ENCODE measurements at regions not wholly inside any gene's neighbourhood (a gene's known extent, or its start where the extent isn't known, plus 50 kb on each side); places are given as distances from the start of the nearest gene placed in this dataset.
"Not testable (repeated sequence)": the region's sequence is repeated elsewhere in the genome, so short reads cannot be mapped to it uniquely, and the experiment has no call there.

DNA sequence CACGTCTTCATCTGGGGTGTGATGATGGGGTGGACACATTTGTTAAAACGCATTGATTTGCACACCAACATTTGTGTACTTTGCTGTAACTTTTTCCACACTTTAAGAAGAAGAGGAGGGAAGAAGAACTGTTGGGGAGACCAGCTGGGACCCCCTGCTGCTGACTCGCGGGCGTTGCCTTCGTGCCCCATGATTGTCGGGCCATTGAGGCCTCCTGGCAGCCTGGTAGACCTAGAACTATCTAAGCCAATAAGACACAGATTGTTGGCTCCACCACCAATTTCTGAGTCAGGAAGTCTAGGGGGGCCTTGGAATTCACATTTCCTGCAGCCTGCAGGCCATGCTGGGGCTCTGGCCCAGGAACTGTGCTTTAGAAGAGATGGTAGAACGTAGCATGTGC, 105.5 kb downstream of the TNFRSF13B start:
- DNase-seq (ENCODE audit: low read depth in 2 of 2), result no peak
- no peak for TF ChIP-seq CTCF (IDR thresholded peaks at IDR 0.05; ENCODE audit: low read depth, low read length)
- H3K4me3 ChIP-seq (replicated peaks in 1 of 2; ENCODE audit: low read depth in 2 of 2, low read length in 2 of 2), result no peak overlapping the region

DNA sequence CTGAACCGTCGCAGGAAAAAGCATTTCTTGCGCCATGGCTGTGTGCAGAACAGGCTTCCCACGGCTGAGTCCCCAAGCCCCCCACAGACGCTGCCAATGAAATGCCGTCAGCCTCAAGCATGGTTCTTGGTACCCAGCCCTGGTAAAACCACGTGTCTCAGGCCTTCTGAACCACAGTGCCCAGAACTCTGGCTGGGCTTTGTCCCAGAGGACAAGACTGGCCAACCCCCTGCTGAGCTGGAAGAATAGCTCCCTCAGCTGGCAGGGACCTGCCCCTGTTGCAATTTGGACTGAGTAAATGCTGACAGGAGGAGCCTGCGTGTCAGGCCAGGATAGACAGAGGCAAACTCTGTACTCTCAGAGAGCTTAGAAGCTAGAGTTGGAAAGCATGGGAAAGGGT, 106.2 kb downstream of the TNFRSF13B start:
- DNase-seq (ENCODE audit: low read depth in 2 of 2), result peak in 1 of 2 donors; percentile 23
- H3K4me3 ChIP-seq (replicated peaks in 1 of 2; ENCODE audit: low read depth in 2 of 2, low read length in 2 of 2), result not testable (repeated sequence)

GRCh38 chr17:16865077-16865613, 106.8 kb downstream of the TNFRSF13B start:
- not testable (repeated sequence) for H3K4me3 ChIP-seq (replicated peaks in 1 of 2; ENCODE audit: low read depth in 2 of 2, low read length in 2 of 2); DNase-seq (ENCODE audit: low read depth in 2 of 2)

DNA sequence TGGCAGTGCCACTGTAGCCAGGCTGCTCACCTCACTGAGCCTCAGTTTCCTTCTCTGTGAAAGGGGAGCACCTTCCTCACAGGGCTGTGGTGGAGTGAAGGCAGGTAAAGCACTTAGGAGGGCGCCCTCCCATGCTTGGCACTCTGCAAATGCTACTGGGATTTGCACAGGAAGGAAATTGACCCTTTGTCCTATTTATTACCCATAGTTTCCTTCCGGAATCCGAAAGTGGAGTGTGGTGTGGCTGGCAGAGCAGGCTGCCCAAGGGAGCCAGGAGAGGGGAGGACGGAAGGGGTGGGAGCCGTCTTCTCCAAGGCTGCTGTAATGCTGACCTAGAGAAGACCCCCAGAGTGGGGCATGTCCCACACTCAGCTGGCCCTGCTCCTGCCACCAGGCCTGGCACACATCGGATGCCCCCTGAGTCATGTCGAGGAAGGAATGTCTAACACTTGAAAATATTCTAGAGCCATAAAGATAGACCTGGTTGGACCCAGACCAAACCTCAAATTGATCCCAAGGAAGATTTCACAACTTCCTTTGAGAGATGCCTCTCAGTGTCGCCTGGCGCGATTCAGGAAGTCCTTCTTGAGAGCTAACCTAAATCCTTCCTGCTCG, 107.3 kb downstream of the TNFRSF13B start:
- not testable (repeated sequence) for H3K4me3 ChIP-seq (replicated peaks in 1 of 2; ENCODE audit: low read depth in 2 of 2, low read length in 2 of 2)
- DNase-seq (ENCODE audit: low read depth in 2 of 2), result peak; percentile 29 to 40

DNA sequence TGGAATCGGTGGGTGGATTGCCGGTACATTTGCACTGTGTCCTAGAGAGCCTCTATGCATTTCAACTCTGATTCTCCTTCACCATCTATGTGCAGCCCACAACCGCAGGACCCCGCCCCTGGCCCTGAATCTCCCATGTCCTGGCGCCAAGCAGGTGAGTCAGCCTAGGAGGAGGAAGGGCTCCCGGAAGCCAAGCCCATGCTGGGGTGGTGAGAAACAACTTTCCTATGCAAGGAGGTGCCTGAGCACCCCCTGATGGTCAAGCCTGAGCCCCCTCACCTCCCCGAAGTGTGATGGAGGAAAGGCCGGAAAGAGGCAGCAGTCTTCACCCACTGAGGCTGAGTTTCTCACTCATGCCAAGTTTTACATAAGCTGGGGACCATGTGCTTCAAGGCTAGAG, 110.8 kb downstream of the TNFRSF13B start:
- H3K4me3 ChIP-seq (replicated peaks in 1 of 2; ENCODE audit: low read depth in 2 of 2, low read length in 2 of 2); DNase-seq (ENCODE audit: low read depth in 2 of 2): not testable (repeated sequence)

DNA sequence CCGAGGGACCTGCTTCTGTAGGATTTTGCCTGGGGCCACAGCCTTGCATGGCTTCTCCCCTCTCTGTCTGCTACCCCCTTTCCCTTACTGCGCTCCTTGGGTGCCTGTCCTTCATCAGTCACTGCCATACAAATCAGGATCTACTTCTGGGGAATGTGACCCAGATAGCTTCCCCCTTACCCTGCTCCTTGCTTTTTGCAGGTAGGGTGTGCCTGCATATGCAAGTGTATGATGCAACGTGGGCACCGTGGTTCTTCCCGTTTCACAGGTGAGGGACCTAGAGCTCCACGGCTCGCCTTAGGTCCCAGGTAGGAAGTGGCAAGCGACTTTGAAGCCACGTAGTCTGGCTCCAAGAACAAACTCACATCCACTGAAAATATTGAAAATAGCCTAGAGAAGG, 111.5 kb downstream of the TNFRSF13B start:
- H3K4me3 ChIP-seq (replicated peaks in 1 of 2; ENCODE audit: low read depth in 2 of 2, low read length in 2 of 2); DNase-seq (ENCODE audit: low read depth in 2 of 2): not testable (repeated sequence)

DNA sequence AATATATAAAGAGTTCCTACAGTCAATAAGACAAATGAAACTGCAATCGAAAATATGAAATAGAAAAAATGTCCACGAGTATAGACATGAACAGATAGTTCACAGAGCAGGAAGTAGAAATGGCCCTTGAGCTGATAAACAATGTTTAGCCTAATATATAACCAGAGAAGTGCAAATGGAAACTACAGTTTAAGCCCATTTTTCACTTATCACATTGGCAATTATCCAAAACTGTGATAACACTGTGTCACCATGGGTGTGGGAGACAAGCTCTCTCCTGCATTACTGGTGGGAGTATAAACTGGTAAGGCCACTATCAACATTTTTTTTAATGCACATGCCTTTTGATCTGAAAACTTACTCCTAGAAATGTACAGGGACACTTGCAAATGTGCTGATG, 112.4 kb downstream of the TNFRSF13B start:
- DNase-seq (ENCODE audit: low read depth in 2 of 2), result not testable (repeated sequence)

DNA sequence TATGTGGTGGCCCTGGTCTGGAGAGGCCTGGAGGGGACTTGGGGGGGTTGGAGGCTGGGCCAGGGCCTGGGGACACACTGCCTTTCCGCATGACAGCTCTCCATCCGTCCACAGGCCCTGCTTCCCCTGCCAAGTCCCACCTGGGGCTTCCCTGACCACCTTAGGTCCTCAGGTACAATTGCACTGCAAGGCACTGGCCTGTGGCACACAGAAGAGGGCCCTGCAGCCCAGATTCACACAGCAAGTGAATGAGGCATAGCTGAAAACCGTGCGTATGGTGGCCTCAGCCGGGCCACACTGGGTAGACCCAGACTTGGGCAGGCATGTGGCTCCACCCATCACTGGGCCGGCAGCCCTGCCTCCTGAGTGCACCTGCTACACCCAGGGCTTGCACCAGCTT, 114.2 kb downstream of the TNFRSF13B start:
- not testable (repeated sequence) for H3K4me3 ChIP-seq (replicated peaks in 1 of 2; ENCODE audit: low read depth in 2 of 2, low read length in 2 of 2); DNase-seq (ENCODE audit: low read depth in 2 of 2)

More for the DNA sequence above, 112.4 kb downstream of the TNFRSF13B start:
- not testable (repeated sequence) for H3K4me3 ChIP-seq (replicated peaks in 1 of 2; ENCODE audit: low read depth in 2 of 2, low read length in 2 of 2)

DNA sequence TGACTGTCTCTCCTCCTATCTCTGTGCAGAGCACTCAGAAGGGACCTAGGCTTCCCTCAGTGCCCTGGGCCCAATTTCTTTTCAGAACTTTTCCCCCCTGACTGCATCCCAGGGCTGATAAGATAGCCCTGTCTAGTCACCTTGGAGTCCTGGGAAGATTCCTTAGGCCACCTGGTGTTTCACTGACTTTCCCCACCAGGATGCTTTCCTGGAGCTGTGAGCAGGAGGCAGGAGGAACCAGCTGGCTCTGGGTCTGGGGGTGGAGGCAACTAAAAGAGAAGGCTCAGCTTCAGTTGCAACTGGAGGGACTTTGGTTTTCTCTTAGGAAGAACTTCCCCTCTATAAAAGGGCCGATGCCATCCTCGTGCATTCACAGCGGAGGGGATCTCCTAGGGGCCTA, 115.1 kb downstream of the TNFRSF13B start:
- DNase-seq (ENCODE audit: low read depth in 2 of 2); H3K4me3 ChIP-seq (replicated peaks in 1 of 2; ENCODE audit: low read depth in 2 of 2, low read length in 2 of 2): not testable (repeated sequence)

DNA sequence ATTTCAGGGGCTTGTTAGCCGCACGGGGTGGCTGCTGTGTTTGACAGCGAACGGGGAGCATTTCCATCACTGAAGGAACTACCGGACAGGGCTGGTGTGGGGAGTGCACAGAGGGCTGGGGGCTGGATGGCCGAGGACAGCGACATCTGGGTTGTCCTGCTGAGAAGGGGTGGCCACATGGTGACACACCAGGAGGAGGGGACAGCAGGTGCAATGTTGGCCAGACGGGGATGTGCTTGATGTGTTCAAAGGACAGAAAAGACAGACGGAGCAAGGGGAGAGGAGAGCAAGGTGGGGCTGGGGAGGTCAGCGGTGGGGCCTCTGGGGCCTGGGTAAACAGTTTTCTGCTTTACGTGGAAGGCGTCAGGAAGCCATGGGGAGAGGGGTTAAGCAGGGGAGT, 115.7 kb downstream of the TNFRSF13B start:
- DNase-seq (ENCODE audit: low read depth in 2 of 2), result not testable (repeated sequence)

DNA sequence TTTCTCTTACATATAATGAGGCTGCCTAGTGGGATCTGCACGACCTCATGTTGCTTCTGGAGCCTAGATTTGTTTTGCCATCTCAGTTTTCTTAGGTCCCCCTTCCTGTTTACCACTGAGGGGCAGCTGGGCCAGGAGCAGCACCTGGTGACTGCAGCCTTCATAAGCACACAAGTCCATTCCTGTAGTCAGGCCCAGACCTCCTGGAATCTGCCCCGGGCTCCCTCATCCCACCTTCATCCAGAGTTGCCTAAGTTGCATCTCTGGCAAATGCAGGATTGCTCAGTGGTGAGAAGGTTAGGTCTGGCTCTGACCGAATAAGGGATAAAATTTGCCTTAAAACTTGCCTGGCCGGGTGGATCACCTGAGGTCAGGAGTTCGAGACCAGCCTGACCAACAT, 117.3 kb downstream of the TNFRSF13B start:
- not testable (repeated sequence) for H3K4me3 ChIP-seq (replicated peaks in 1 of 2; ENCODE audit: low read depth in 2 of 2, low read length in 2 of 2); DNase-seq (ENCODE audit: low read depth in 2 of 2)

More for the DNA sequence above, 115.7 kb downstream of the TNFRSF13B start:
- not testable (repeated sequence) for H3K4me3 ChIP-seq (replicated peaks in 1 of 2; ENCODE audit: low read depth in 2 of 2, low read length in 2 of 2)

GRCh38 chr17:16853661-16854320, 118.1 kb downstream of the TNFRSF13B start:
- no peak overlapping the region for H3K4me3 ChIP-seq (replicated peaks in 1 of 2; ENCODE audit: low read depth in 2 of 2, low read length in 2 of 2)
- no peak for TF ChIP-seq CTCF (IDR thresholded peaks at IDR 0.05; ENCODE audit: low read depth, low read length)
- DNase-seq (ENCODE audit: low read depth in 2 of 2), result no peak

DNA sequence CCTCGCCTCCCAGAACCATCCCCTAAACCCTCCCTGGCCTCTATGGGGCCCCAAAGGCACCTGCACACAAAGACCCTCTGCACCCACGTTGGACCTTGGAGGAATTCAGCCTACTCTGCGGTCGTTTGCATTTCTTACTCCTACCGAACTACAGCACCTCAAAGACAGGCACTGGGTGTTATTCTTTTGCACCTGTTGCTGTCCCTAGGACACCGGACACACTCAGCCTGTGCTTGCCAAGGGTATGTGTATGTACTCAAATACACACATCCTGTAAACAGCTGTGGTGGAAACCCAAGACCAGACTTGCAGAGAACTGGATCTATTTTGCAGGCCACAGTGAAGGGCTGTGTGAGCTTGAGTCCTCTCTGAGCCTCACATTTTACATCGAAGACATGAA, 122.1 kb downstream of the TNFRSF13B start:
- DNase-seq (ENCODE audit: low read depth in 2 of 2); H3K4me3 ChIP-seq (replicated peaks in 1 of 2; ENCODE audit: low read depth in 2 of 2, low read length in 2 of 2): not testable (repeated sequence)

DNA sequence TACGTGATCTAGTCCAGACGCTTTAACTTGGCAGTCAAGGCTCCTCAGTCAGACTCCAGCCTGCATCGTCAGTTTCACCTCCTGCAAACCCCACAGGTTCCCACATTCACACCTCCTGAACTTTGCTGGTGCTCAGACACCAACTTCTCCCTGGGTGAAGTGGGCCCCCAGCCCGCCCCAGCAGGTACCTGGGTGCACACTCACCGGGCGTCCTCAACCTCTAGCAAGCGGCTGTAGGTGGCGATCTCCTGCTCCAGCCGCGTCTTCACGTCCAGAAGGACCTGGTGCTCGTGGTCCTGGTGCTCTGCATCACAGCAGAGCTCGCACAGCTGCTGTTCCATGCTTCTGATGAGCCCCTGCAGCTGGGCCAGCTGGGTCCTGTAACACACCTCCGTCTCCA, 122.9 kb downstream of the TNFRSF13B start:
- DNase-seq (ENCODE audit: low read depth in 2 of 2); H3K4me3 ChIP-seq (replicated peaks in 1 of 2; ENCODE audit: low read depth in 2 of 2, low read length in 2 of 2): not testable (repeated sequence)

DNA sequence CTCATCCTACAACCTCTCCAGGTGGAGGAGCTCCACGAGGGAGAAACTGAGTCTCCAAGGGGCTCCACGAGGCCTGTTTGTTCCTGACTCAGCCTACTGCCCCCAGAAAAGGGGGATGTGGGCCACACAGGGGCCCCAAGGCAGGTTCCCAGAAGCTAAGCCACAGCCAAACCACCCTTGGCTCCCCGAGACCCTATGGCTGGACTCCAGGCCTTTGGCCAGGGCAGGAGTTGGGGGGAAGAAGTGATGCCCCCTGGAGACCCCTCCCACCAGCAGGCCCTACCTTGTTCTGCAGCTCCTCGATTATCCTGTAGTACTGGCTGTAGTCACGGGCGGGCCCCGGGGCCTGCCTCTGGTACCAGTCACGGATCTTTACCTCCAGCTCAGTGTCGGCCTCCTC, 126.8 kb downstream of the TNFRSF13B start:
- not testable (repeated sequence) for H3K4me3 ChIP-seq (replicated peaks in 1 of 2; ENCODE audit: low read depth in 2 of 2, low read length in 2 of 2); DNase-seq (ENCODE audit: low read depth in 2 of 2)

DNA sequence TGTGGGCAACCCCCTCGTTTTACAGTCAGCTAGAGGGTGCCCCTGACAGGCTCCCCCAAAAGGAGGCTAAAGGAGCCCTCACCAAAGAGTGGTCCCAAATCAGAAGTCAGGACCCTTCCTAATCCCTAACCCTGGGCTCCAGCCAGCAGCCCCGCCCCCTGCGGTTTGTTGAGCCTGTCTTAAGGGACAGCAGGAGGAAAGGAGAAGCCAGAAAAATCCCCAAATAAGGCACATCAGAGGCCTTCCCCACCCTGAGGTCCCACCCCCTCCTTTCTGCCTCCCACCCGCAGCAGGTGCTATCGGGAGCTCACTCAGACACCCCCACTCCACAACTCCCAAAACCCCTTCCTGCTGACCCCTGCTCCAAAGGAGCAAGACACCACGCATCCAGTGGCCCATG, 127.2 kb downstream of the TNFRSF13B start:
- H3K4me3 ChIP-seq (replicated peaks in 1 of 2; ENCODE audit: low read depth in 2 of 2, low read length in 2 of 2); DNase-seq (ENCODE audit: low read depth in 2 of 2): not testable (repeated sequence)

Data from cardiac fibroblast (primary cell).